H9 (cell line): ENCODE measurements at regions not wholly inside any gene's neighbourhood (a gene's known extent, or its start where the extent isn't known, plus 50 kb on each side); places are given as distances from the start of the nearest gene placed in this dataset.

Experiments
- DNase-seq: peaks from one replicate; pipeline ENCODE4 v3.0.0-alpha.2; 2017
- H2AFZ ChIP-seq: one replicate; pipeline ENCODE4 v1.6.1; 2013; ENCODE audit warnings: mild to moderate bottlenecking, low read length, control low read depth, moderate library complexity
- H2AK5ac ChIP-seq: 2 replicates; pipeline ENCODE4 v1.6.1; 2013; ENCODE audit warnings: low read length, control low read depth, mixed read lengths; ENCODE audit not compliant: insufficient read length
- H2BK120ac ChIP-seq: one replicate; pipeline ENCODE4 v1.6.1; 2013; ENCODE audit warnings: low read depth, mild to moderate bottlenecking, low read length, control low read depth, inconsistent platforms; ENCODE audit not compliant: poor library complexity, severe bottlenecking
- H2BK12ac ChIP-seq: 2 replicates; pipeline ENCODE4 v1.6.1; 2013; ENCODE audit warnings: low read length, control low read depth, mixed read lengths, low read depth; ENCODE audit not compliant: insufficient read length
- H2BK15ac ChIP-seq: 2 replicates; pipeline ENCODE4 v1.6.1; 2013; ENCODE audit warnings: low read depth, low read length, control low read depth
- H2BK20ac ChIP-seq: one replicate; pipeline ENCODE4 v1.6.1; 2013; ENCODE audit warnings: low read depth, mild to moderate bottlenecking, low read length, control low read depth, inconsistent platforms; ENCODE audit not compliant: poor library complexity, severe bottlenecking
- H2BK5ac ChIP-seq: 2 replicates; pipeline ENCODE4 v1.6.1; 2013; ENCODE audit warnings: low read length, control low read depth, mixed read lengths; ENCODE audit not compliant: insufficient read length
- H3K14ac ChIP-seq: 2 replicates; pipeline ENCODE4 v1.6.1; 2013; ENCODE audit warnings: low read length, control low read depth; ENCODE audit not compliant: insufficient read depth
- H3K18ac ChIP-seq: 2 replicates; pipeline ENCODE4 v1.6.1; 2013; ENCODE audit warnings: low read depth, mild to moderate bottlenecking, mixed read lengths, low read length, control low read depth; ENCODE audit not compliant: insufficient read length
- H3K23ac ChIP-seq: 2 replicates; pipeline ENCODE4 v1.6.1; 2013; ENCODE audit warnings: low read length, control low read depth, mixed read lengths, low read depth; ENCODE audit not compliant: insufficient read length
- H3K23me2 ChIP-seq: 2 replicates; pipeline ENCODE4 v1.6.1; 2013; ENCODE audit warnings: low read depth, mild to moderate bottlenecking, mixed read lengths, low read length, control low read depth; ENCODE audit not compliant: insufficient read length, poor library complexity, severe bottlenecking
- H3K27ac ChIP-seq: 2 replicates; pipeline ENCODE4 v1.5.1; 2013; ENCODE audit warnings: low read length, control low read depth, mixed read lengths, low read depth; ENCODE audit not compliant: insufficient read length
- H3K27me3 ChIP-seq: 2 replicates; pipeline ENCODE4 v1.6.1; 2013; ENCODE audit warnings: low read length, control low read depth, inconsistent platforms; ENCODE audit not compliant: insufficient read depth
- H3K4ac ChIP-seq: 2 replicates; pipeline ENCODE4 v1.6.1; 2013; ENCODE audit warnings: low read depth, mild to moderate bottlenecking, control low read depth, inconsistent platforms, low read length, moderate library complexity
- H3K4me1 ChIP-seq: 2 replicates; pipeline ENCODE4 v1.6.1; 2013; ENCODE audit warnings: low read length, control low read depth, inconsistent platforms; ENCODE audit not compliant: insufficient read depth
- H3K4me2 ChIP-seq: 2 replicates; pipeline ENCODE4 v1.6.1; 2013; ENCODE audit warnings: low read length, control low read depth, mixed read lengths; ENCODE audit not compliant: insufficient read length, insufficient read depth
- H3K56ac ChIP-seq: 2 replicates; pipeline ENCODE4 v1.6.1; 2013; ENCODE audit warnings: low read depth, mild to moderate bottlenecking, mixed read lengths, low read length, control low read depth; ENCODE audit not compliant: insufficient read length
- H3K79me1 ChIP-seq: 2 replicates; pipeline ENCODE4 v1.6.1; 2013; ENCODE audit warnings: low read depth, mild to moderate bottlenecking, moderate library complexity, low read length, control low read depth, inconsistent platforms; ENCODE audit not compliant: insufficient read depth, poor library complexity, severe bottlenecking
- H3K79me2 ChIP-seq: 2 replicates; pipeline ENCODE4 v1.6.1; 2013; ENCODE audit warnings: low read length, control low read depth, inconsistent platforms; ENCODE audit not compliant: insufficient read depth
- H3K9ac ChIP-seq: 2 replicates; pipeline ENCODE4 v1.6.1; 2013; ENCODE audit warnings: low read length, control low read depth, mixed read lengths; ENCODE audit not compliant: insufficient read length; ENCODE audit errors: extremely low read depth
- H3K9me3 ChIP-seq: one replicate; pipeline ENCODE4 v1.6.1; 2013; ENCODE audit warnings: low read depth, low read length, inconsistent platforms; ENCODE audit not compliant: control insufficient read depth
- H3T11ph ChIP-seq: one replicate; pipeline ENCODE4 v1.6.1; 2013; ENCODE audit warnings: mild to moderate bottlenecking, low read length, control low read depth, inconsistent platforms
- H4K20me1 ChIP-seq: one replicate; pipeline ENCODE4 v1.6.1; 2013; ENCODE audit not compliant: control insufficient read depth, insufficient read length, insufficient read depth
- H4K5ac ChIP-seq: 2 replicates; pipeline ENCODE4 v1.6.1; 2013; ENCODE audit warnings: low read depth, mild to moderate bottlenecking, mixed read lengths, low read length, control low read depth; ENCODE audit not compliant: insufficient read length
- H4K8ac ChIP-seq: replicated peaks from 2 replicates; pipeline ENCODE4 v1.6.1; 2013; ENCODE audit warnings: low read length, control low read depth, mixed read lengths, low read depth; ENCODE audit not compliant: insufficient read length
- H4K91ac ChIP-seq: 2 replicates; pipeline ENCODE4 v1.6.1; 2013; ENCODE audit warnings: low read depth, mild to moderate bottlenecking, moderate library complexity, mixed read lengths, low read length, control low read depth; ENCODE audit not compliant: insufficient read length
- H3K27ac Mint-ChIP-seq, 3 experiments: 2 replicates in 2 of 3; 3 replicates in 1 of 3; pipeline ENCODE4 v1.8.0; 2020 to 2021; ENCODE audit warnings: mixed read lengths in 3 of 3, mild to moderate bottlenecking in 1 of 3, moderate library complexity in 1 of 3
- H3K27me3 Mint-ChIP-seq: 2 replicates; pipeline ENCODE4 v1.8.0; 2021; ENCODE audit warnings: low read depth, mild to moderate bottlenecking, moderate library complexity, mixed read lengths
- H3K36me3 Mint-ChIP-seq, 3 experiments: 2 replicates in 2 of 3; 3 replicates in 1 of 3; pipeline ENCODE4 v1.8.0; 2020 to 2021; ENCODE audit warnings: low read depth in 3 of 3, mixed read lengths in 3 of 3; ENCODE audit not compliant: insufficient read depth in 1 of 3
- H3K4me1 Mint-ChIP-seq, 2 experiments: 2 replicates each; pipeline ENCODE4 v1.8.0; 2020; ENCODE audit warnings: mixed read lengths in 2 of 2
- H3K4me3 Mint-ChIP-seq, 2 experiments: 2 replicates in 1 of 2; 3 replicates in 1 of 2; pipeline ENCODE4 v1.8.0; 2020 to 2021; ENCODE audit warnings: mild to moderate bottlenecking in 2 of 2, mixed read lengths in 2 of 2, moderate library complexity in 1 of 2
- H3K9me3 Mint-ChIP-seq, 2 experiments: 2 replicates in 1 of 2; 3 replicates in 1 of 2; pipeline ENCODE4 v1.8.0; 2020; ENCODE audit warnings: mild to moderate bottlenecking in 2 of 2, mixed read lengths in 2 of 2, moderate library complexity in 1 of 2
- CTCF ChIP-seq: fragments of 200-600 bp; sonication (generic); conservative IDR thresholded peaks from 3 replicates; pipeline ENCODE4 v1.8.0; 2021; ENCODE audit warnings: antibody characterized with exemption, mild to moderate bottlenecking
- whole genome bisulfite sequencing: extraction: QIAGEN DNeasy Blood & Tissue Kit; methylation state at CpG from one replicate; pipeline ENCODE4 v1.1.7; 2013; ENCODE audit warnings: missing lambda C conversion rate, low lambda C conversion rate, mixed read lengths; ENCODE audit not compliant: insufficient read length; ENCODE audit errors: extremely low coverage; 5-methylcytosine and 5-hydroxymethylcytosine counted together

- Histone ChIP-seq H3T11ph (no peak overlapping the region), H3K18ac (no peak overlapping the region), H3K14ac (no peak overlapping the region), H3K56ac (no peak overlapping the region), H3K4me1 (no peaks in the 10 kb centered on the region), H3K23ac (no peak overlapping the region), H4K91ac (no peak overlapping the region), H2BK5ac (no peak overlapping the region), H3K4me2 (no peak overlapping the region), H2AK5ac (no peak overlapping the region), H3K4ac (no peak overlapping the region), H3K27me3 (no peaks in the 10 kb centered on the region), H3K79me1 (no peaks in the 10 kb centered on the region), H3K79me2 (no peaks in the 10 kb centered on the region), H3K9ac (no peak overlapping the region), H2BK120ac (no peak overlapping the region), H3K9me3 (no peaks in the 10 kb centered on the region), H4K20me1 (no peaks in the 10 kb centered on the region), H3K23me2 (no peaks in the 10 kb centered on the region), H4K8ac (no peak overlapping the region), H4K5ac (no peak overlapping the region), H2BK20ac (no peak overlapping the region), H2BK15ac (no peak overlapping the region), H2AFZ (no peak overlapping the region), H2BK12ac (no peak overlapping the region), H3K27ac (no peak overlapping the region)
- no CpG with 5 or more reads among the region's 2 CpGs for WGBS
- no peak for TF ChIP-seq CTCF
- Mint-ChIP-seq H3K27me3 (no peaks in the 10 kb centered on the region), H3K4me3 (no peak overlapping the region), H3K27ac (no peak overlapping the region), H3K4me1 (no peaks in the 10 kb centered on the region), H3K36me3 (no peaks in the 10 kb centered on the region), H3K9me3 (no peaks in the 10 kb centered on the region)
- DNase-seq = no peak
These were observed 511.3 kb downstream of the ARL4A start for GRCh38 chr7:13198727-13199126.
